ENCODE measurements at regions not wholly inside any gene's neighbourhood (a gene's known extent, or its start where the extent isn't known, plus 50 kb on each side); places are given as distances from the start of the nearest gene placed in this dataset.

DNA sequence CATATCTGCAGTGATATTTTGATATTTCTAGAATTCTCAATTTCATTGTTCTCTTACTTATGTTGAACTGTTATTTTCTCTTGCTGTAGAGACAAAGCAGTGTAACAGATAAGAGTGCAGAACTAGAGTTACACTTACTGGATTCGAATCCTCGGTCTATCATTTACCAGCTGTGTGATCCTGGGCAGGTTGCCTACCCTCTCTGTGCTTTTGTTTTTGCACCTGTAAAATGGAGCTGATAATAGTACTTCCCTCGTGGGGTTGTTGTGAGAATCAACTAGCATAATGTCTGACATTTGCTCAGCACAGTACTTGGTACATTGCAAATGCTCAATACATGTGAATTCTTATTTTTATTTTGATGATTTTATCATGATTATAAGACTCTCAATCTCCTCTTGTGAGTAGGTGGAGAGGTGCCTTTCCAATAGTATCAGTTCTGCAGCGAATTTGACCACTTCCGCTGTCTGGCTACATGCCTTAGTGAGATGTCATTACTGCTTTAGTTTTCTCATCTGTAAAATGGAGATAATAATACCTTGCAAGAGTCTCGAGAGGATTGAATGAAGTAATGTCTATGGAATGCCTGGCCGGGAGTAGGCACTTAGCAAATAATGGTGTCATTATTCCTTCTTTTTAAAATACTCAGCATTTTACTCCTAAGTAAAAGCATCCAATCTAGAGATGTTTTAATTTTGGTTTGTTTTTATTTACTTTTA is 312.2 kb upstream of the MAF start:
- TF ChIP-seq FOXP2 (optimal IDR thresholded peaks at IDR 0.05; ENCODE audit: control extremely low read depth, extremely low read length, insufficient read depth) (no peak), POLR2AphosphoS5 (IDR thresholded peaks at IDR 0.05; ENCODE audit: borderline replicate concordance, low read depth, low read length) (no peak), EZH2 (IDR thresholded peaks at IDR 0.05) (no peak)
- no peak overlapping the region for H3K4me3 ChIP-seq
- H3K9me3 ChIP-seq (ENCODE audit: low read depth, low read length), result no peaks in the 10 kb centered on the region
- H3K36me3 ChIP-seq (ENCODE audit: insufficient read depth, low read length), result no peaks in the 10 kb centered on the region
- H3K9ac ChIP-seq (ENCODE audit: insufficient read length), result no peak overlapping the region
- no peak for DNase-seq (ENCODE audit: low read depth, low spot score)
- no peak overlapping the region for H3K27ac ChIP-seq

DNA sequence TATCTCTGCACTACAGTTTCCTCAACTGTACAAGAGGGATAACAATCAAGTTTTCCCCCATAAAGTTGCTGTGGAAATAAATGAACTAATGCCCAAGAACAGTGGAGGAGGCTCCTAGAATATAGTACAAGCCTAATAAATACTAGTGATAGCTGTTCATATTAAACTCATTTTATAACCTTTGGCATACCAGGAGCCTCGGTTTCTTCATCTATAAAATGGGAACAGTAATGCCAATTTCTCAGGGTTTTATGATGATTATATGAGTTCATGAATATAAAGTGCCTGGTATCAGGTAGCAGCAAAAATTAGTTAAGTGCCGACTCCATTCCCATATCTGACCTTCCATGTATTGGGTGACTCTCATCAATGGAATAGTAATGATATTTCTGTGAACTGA is 311.1 kb upstream of the MAF start:
- TF ChIP-seq EZH2 (IDR thresholded peaks at IDR 0.05), result no peak
- TF ChIP-seq FOXP2 (optimal IDR thresholded peaks at IDR 0.05; ENCODE audit: control extremely low read depth, extremely low read length, insufficient read depth), result no peak
- TF ChIP-seq POLR2AphosphoS5 (IDR thresholded peaks at IDR 0.05; ENCODE audit: borderline replicate concordance, low read depth, low read length), result no peak
- no peak overlapping the region for H3K27ac ChIP-seq
- H3K36me3 ChIP-seq (ENCODE audit: insufficient read depth, low read length), result no peaks in the 10 kb centered on the region
- DNase-seq (ENCODE audit: low read depth, low spot score), result no peak
- no peak overlapping the region for H3K4me3 ChIP-seq
- H3K9me3 ChIP-seq (ENCODE audit: low read depth, low read length), result no peaks in the 10 kb centered on the region
- no peak overlapping the region for H3K9ac ChIP-seq (ENCODE audit: insufficient read length)

DNA sequence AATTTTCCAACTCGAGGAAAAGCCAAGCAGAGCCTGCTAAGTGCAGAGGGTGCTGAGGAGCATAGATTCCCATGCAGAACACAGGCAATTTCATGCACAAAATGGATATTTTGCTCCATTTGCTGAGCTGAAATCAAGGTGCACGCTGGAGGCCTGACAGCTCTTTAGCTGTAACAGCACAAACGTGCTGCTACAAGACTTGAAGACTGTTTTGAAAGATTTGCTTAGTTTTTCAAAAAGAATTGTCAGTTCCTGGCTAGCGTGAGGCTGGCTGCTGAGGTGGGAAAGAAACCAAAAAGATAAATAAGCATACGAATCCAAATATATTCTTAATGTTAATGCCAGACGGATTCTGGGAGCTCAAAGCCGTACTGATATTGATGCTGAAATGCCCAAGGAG is 309.0 kb upstream of the MAF start:
- Histone ChIP-seq H3K27ac (no peak overlapping the region), H3K9me3 (ENCODE audit: low read depth, low read length) (no peaks in the 10 kb centered on the region), H3K4me3 (no peak overlapping the region), H3K9ac (ENCODE audit: insufficient read length) (no peak overlapping the region), H3K36me3 (ENCODE audit: insufficient read depth, low read length) (no peaks in the 10 kb centered on the region)
- DNase-seq (ENCODE audit: low read depth, low spot score), result no peak
- TF ChIP-seq FOXP2 (optimal IDR thresholded peaks at IDR 0.05; ENCODE audit: control extremely low read depth, extremely low read length, insufficient read depth) (no peak), POLR2AphosphoS5 (IDR thresholded peaks at IDR 0.05; ENCODE audit: borderline replicate concordance, low read depth, low read length) (no peak), EZH2 (IDR thresholded peaks at IDR 0.05) (no peak)

DNA sequence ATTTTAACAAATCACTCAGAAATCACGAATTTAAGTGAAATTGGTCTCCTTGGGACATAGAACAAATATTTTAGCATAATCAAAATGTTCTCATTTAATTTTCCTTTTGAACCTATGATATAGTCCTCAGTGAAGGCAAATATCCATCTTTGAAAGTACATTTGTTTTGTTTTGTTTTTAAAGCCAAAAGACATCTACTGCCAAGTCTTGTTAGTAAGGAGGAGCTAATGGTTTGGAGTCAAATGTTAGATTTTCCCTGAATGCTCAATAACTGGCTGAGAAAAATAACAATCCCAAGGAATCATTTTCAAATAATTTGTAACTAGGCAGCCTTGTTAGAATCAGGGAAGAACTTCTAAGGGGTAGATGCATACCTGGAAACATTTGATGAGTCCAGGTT is 302.9 kb upstream of the MAF start:
- Histone ChIP-seq H3K36me3 (ENCODE audit: insufficient read depth, low read length) (no peaks in the 10 kb centered on the region), H3K9me3 (ENCODE audit: low read depth, low read length) (no peaks in the 10 kb centered on the region), H3K4me3 (no peak overlapping the region), H3K27ac (no peak overlapping the region), H3K9ac (ENCODE audit: insufficient read length) (no peak overlapping the region)
- DNase-seq (ENCODE audit: low read depth, low spot score), result no peak
- TF ChIP-seq EZH2 (IDR thresholded peaks at IDR 0.05), result no peak
- no peak for TF ChIP-seq FOXP2 (optimal IDR thresholded peaks at IDR 0.05; ENCODE audit: control extremely low read depth, extremely low read length, insufficient read depth)
- no peak for TF ChIP-seq POLR2AphosphoS5 (IDR thresholded peaks at IDR 0.05; ENCODE audit: borderline replicate concordance, low read depth, low read length)

DNA sequence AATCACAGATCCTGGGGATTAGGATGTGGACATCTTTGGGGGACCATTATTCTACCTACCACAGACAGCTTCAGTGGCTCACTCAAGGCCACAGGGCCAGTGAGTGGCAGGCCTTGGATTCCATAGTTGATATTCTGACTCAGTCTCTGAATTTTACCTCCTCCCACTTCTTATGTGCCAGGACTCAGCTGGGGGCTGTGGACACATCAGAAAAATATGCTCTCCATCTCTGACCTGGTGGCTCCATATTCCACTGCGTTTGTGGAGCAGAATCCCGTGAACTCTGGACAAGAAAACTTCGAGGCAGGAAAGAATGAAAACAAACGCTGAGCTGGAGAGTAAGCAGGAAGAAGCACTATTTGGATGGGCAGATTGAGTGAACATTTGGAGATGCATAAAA is 301.8 kb upstream of the MAF start:
- H3K27ac ChIP-seq, result no peak overlapping the region
- no peaks in the 10 kb centered on the region for H3K9me3 ChIP-seq (ENCODE audit: low read depth, low read length)
- no peak overlapping the region for H3K9ac ChIP-seq (ENCODE audit: insufficient read length)
- no peaks in the 10 kb centered on the region for H3K36me3 ChIP-seq (ENCODE audit: insufficient read depth, low read length)
- H3K4me3 ChIP-seq, result no peak overlapping the region
- no peak for TF ChIP-seq FOXP2 (optimal IDR thresholded peaks at IDR 0.05; ENCODE audit: control extremely low read depth, extremely low read length, insufficient read depth)
- TF ChIP-seq EZH2 (IDR thresholded peaks at IDR 0.05), result no peak
- no peak for DNase-seq (ENCODE audit: low read depth, low spot score)

DNA sequence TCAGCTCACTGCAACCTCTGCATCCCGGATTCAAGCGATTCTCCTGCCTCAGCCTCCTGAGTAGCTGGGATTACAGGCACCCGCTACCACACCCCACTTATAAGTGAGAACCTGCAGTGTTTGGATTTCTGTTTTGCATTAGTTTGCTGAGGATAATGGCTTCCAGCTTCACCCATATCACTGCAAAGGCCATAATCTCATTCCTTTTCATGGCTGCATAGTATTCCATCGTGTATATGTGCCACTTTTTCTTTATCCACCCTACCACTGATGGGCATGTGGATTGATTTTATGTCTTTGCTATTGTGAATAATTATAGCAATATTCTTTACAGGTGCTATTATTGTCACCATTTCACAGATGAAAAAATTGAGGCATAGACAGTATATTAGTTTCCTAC is 301.0 kb upstream of the MAF start:
- no peak for DNase-seq (ENCODE audit: low read depth, low spot score)
- H3K9ac ChIP-seq (ENCODE audit: insufficient read length), result no peak overlapping the region
- no peak overlapping the region for H3K4me3 ChIP-seq
- H3K9me3 ChIP-seq (ENCODE audit: low read depth, low read length), result no peaks in the 10 kb centered on the region
- TF ChIP-seq POLR2AphosphoS5 (IDR thresholded peaks at IDR 0.05; ENCODE audit: borderline replicate concordance, low read depth, low read length) (no peak), FOXP2 (optimal IDR thresholded peaks at IDR 0.05; ENCODE audit: control extremely low read depth, extremely low read length, insufficient read depth) (no peak), EZH2 (IDR thresholded peaks at IDR 0.05) (no peak)
- H3K36me3 ChIP-seq (ENCODE audit: insufficient read depth, low read length), result no peaks in the 10 kb centered on the region
- H3K27ac ChIP-seq, result no peak overlapping the region

DNA sequence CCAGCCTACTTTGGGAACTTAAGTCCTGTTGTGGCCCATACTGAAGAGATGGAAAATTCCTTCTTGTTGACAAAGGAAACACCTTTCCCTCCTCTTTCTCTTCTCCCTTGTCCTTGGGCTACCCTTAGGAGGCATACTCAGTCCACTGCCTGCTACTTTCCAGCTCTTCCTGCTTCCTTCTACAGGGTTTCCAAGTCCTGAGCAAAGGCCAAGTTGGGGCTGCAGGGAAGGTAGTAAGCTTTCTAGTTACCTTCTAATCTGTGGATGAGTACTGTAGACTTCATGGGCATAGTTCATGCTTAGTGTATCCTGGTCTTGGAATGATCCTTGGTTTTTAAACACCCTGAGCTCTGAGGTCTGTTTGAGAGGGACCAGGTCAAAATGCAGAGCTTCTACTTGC is 299.2 kb upstream of the MAF start:
- Histone ChIP-seq H3K4me3 (no peak overlapping the region), H3K27ac (no peak overlapping the region), H3K9me3 (ENCODE audit: low read depth, low read length) (no peaks in the 10 kb centered on the region), H3K9ac (ENCODE audit: insufficient read length) (no peak overlapping the region), H3K36me3 (ENCODE audit: insufficient read depth, low read length) (no peaks in the 10 kb centered on the region)
- no peak for DNase-seq (ENCODE audit: low read depth, low spot score)
- no peak for TF ChIP-seq POLR2AphosphoS5 (IDR thresholded peaks at IDR 0.05; ENCODE audit: borderline replicate concordance, low read depth, low read length)
- no peak for TF ChIP-seq FOXP2 (optimal IDR thresholded peaks at IDR 0.05; ENCODE audit: control extremely low read depth, extremely low read length, insufficient read depth)
- no peak for TF ChIP-seq EZH2 (IDR thresholded peaks at IDR 0.05)

DNA sequence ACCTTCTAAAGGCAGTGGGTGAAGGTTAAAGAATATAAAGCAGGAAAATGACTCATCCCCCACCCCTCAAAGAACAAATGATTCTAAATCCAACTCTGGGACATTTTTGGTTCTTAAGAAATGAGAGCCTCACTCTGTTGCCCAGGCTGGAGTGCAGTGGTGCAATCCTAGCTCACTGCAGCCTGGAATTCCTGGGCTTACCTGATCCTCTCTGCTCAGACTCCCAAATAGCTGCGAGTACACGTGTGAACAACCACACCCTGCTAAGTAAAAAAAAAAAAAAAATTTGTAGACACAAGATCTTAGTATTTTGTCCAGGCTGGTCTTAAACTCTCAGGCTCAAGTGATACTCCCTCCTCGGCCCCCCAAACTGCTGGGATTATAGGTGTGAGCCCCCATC is 298.8 kb upstream of the MAF start:
- Histone ChIP-seq H3K36me3 (ENCODE audit: insufficient read depth, low read length) (no peaks in the 10 kb centered on the region), H3K4me3 (no peak overlapping the region), H3K27ac (no peak overlapping the region), H3K9me3 (ENCODE audit: low read depth, low read length) (no peaks in the 10 kb centered on the region), H3K9ac (ENCODE audit: insufficient read length) (no peak overlapping the region)
- no peak for DNase-seq (ENCODE audit: low read depth, low spot score)
- TF ChIP-seq EZH2 (IDR thresholded peaks at IDR 0.05) (no peak), POLR2AphosphoS5 (IDR thresholded peaks at IDR 0.05; ENCODE audit: borderline replicate concordance, low read depth, low read length) (no peak), FOXP2 (optimal IDR thresholded peaks at IDR 0.05; ENCODE audit: control extremely low read depth, extremely low read length, insufficient read depth) (no peak)

DNA sequence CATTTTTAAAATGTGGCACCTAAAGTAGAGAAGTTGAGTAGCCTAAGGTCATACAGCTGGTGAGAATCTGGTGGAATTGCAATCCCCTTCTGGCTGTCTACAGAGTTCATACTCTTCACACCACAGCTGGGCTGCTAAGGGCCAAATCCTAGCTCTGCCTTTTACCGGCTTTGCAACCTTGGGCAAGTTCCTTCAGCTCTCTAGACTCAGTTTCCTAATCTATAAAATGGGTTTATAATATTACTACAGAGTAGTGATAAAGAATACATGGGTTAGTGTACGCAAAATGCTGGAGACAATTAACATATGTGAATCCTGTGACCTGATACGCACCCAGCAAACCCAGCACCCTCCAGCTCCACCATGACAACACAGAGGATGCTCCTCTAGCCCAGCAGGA is 298.2 kb upstream of the MAF start:
- no peak overlapping the region for H3K4me3 ChIP-seq
- TF ChIP-seq POLR2AphosphoS5 (IDR thresholded peaks at IDR 0.05; ENCODE audit: borderline replicate concordance, low read depth, low read length) (no peak), FOXP2 (optimal IDR thresholded peaks at IDR 0.05; ENCODE audit: control extremely low read depth, extremely low read length, insufficient read depth) (no peak), EZH2 (IDR thresholded peaks at IDR 0.05) (no peak)
- H3K9ac ChIP-seq (ENCODE audit: insufficient read length), result no peak overlapping the region
- H3K36me3 ChIP-seq (ENCODE audit: insufficient read depth, low read length), result no peaks in the 10 kb centered on the region
- no peak for DNase-seq (ENCODE audit: low read depth, low spot score)
- H3K9me3 ChIP-seq (ENCODE audit: low read depth, low read length), result no peaks in the 10 kb centered on the region
- no peak overlapping the region for H3K27ac ChIP-seq
